AG04450 (cell line): ENCODE measurements at regions not wholly inside any gene's neighbourhood (a gene's known extent, or its start where the extent isn't known, plus 50 kb on each side); places are given as distances from the start of the nearest gene placed in this dataset.
A peak's percentile ranks its signal among the peaks of the same experiment; 100 is the strongest.

Source experiments
- CTCF ChIA-PET: fragments of 300-600, 350-600 bp; formaldehyde crosslinking; extraction: SDS; loops from one replicate; lab custom pipeline; 2022; ENCODE audit warnings: antibody characterized with exemption, inconsistent platforms; lab: Charles Lee
- POLR2A ChIA-PET: fragments of 350-600 bp; formaldehyde crosslinking; extraction: SDS; loops from one replicate; lab custom pipeline; 2021; ENCODE audit warnings: antibody characterized with exemption, inconsistent platforms; lab: Yijun Ruan, JAX
- DNase-seq: peaks from one replicate; pipeline ENCODE4 v3.0.0-alpha.2; 2011; ENCODE audit warnings: low read depth, low spot score
- H3K27ac ChIP-seq: one replicate; pipeline ENCODE4 v1.5.1; 2012; ENCODE audit warnings: low read depth, low read length, control low read depth
- H3K27me3 ChIP-seq: one replicate; pipeline ENCODE4 v1.6.0; 2012; ENCODE audit warnings: low read length; ENCODE audit not compliant: control insufficient read depth, insufficient read depth
- H3K4me3 ChIP-seq: 2 replicates; pipeline ENCODE4 v1.5.1; 2011; ENCODE audit warnings: mild to moderate bottlenecking, low read depth, low read length, control low read depth
- H3K9me3 ChIP-seq: 2 replicates; pipeline ENCODE4 v1.5.1; 2012; ENCODE audit warnings: low read length; ENCODE audit not compliant: control insufficient read depth, insufficient read depth
- CTCF ChIP-seq: IDR thresholded peaks from 2 replicates; pipeline ENCODE4 v1.5.1; 2011; ENCODE audit warnings: low read depth, low read length, control low read depth, inconsistent platforms

GRCh38 chr2:188893972-188894371 is 80.2 kb upstream of the COL3A1 start:
- peaks cover 8% of the 10 kb centered on the region for H3K9me3 ChIP-seq
- ChIA-PET CTCF (interaction anchor here (0.6 to 1.5 kb wide), 2 partner anchors 50 to 84 kb away, joined by 3 to 6 read pairs; no protein-coding TSS in a partner anchor), POLR2A (no interaction called here)
- no peak overlapping the region for H3K4me3 ChIP-seq
- TF ChIP-seq CTCF, result no peak
- no peak overlapping the region for H3K27ac ChIP-seq
- no peak for DNase-seq
- H3K27me3 ChIP-seq, result no peaks in the 10 kb centered on the region

- Histone ChIP-seq H3K9me3 (peaks cover 5% of the 10 kb centered on the region), H3K27ac (no peak overlapping the region), H3K4me3 (no peak overlapping the region), H3K27me3 (no peaks in the 10 kb centered on the region)
- ChIA-PET CTCF (no interaction called here), POLR2A (no interaction called here)
- no peak for TF ChIP-seq CTCF
- no peak for DNase-seq
These were observed 79.2 kb upstream of the COL3A1 start for GRCh38 chr2:188894979-188895378.

- no peaks in the 10 kb centered on the region for H3K9me3 ChIP-seq
- ChIA-PET CTCF (no interaction called here), POLR2A (no interaction called here)
These were observed 77.1 kb upstream of the COL3A1 start for GRCh38 chr2:188897096-188897495.

GRCh38 chr2:188898261-188898660 is 75.9 kb upstream of the COL3A1 start:
- H3K27ac ChIP-seq, result no peak overlapping the region
- no peak for TF ChIP-seq CTCF
- ChIA-PET CTCF (interaction anchor here (1.7 kb wide), 1 partner anchor 78 kb away, joined by 6 read pairs; no protein-coding TSS in a partner anchor), POLR2A (no interaction called here)
- no peaks in the 10 kb centered on the region for H3K9me3 ChIP-seq
- H3K27me3 ChIP-seq, result no peaks in the 10 kb centered on the region
- peak; percentile 74 for DNase-seq
- H3K4me3 ChIP-seq, result no peak overlapping the region

More at GRCh38 chr2:188897096-188897495, 77.1 kb upstream of the COL3A1 start:
- Histone ChIP-seq H3K27ac (peak overlapping the region; percentile 40), H3K27me3 (no peaks in the 10 kb centered on the region), H3K4me3 (no peak overlapping the region)
- DNase-seq, result peak; percentile 8
- no peak for TF ChIP-seq CTCF

- H3K27ac ChIP-seq, result no peak overlapping the region
- POLR2A ChIA-PET, result no interaction called here
These were observed 71.2 kb upstream of the COL3A1 start for GRCh38 chr2:188902901-188903491.

More at GRCh38 chr2:188902901-188903491, 71.2 kb upstream of the COL3A1 start:
- no peaks in the 10 kb centered on the region for H3K9me3 ChIP-seq
- H3K4me3 ChIP-seq, result no peak overlapping the region
- H3K27me3 ChIP-seq, result no peaks in the 10 kb centered on the region
- DNase-seq, result peak; percentile 23
- TF ChIP-seq CTCF, result no peak
- CTCF ChIA-PET, result no interaction called here
